ENCODE measurements at regions not wholly inside any gene's neighbourhood (a gene's known extent, or its start where the extent isn't known, plus 50 kb on each side); places are given as distances from the start of the nearest gene placed in this dataset.

DNA sequence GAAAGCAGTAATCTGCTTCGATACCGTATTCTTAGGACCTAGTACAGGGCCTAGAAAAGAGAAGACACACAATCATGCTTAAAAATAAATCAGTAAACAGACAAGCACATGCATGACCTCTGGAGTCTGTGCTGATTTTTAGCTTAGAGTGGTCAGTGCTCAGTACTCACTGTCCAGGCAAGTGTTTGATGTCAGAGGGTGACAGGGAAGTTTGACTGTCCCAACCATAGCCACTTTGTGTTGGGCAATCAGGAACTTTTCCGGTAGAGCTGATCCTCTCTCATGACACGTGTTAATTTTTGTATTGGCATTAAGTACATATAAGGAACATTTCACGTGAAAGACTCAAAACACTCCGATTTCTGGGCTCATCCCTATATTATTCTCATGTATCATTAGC is 464.7 kb upstream of the KLF4 start:
- FAIRE-seq (no peak), DNase-seq (ENCODE audit: low read depth, low spot score) (no peak)

GRCh38 chr9:107953556-107954125 is 464.1 kb upstream of the KLF4 start:
- no peak overlapping the region for H3K27ac ChIP-seq (ENCODE audit: insufficient read depth, low read depth, low read length)
- no peaks in the 10 kb centered on the region for H3K27me3 ChIP-seq (ENCODE audit: control insufficient read depth in 2 of 2, insufficient read depth in 2 of 2, low read length in 2 of 2)
- H3K4me2 ChIP-seq (ENCODE audit: insufficient read depth, low read length), result no peak overlapping the region
- H3K9me1 ChIP-seq (replicated peaks; ENCODE audit: control insufficient read depth, extremely low read depth, insufficient read depth, low read length), result no peaks in the 10 kb centered on the region
- H2AFZ ChIP-seq (ENCODE audit: low read depth, low read length), result no peak overlapping the region
- no peak overlapping the region for H3K4me3 ChIP-seq (replicated peaks in 1 of 3; ENCODE audit: insufficient read depth in 1 of 3, low read depth in 1 of 3, low read length in 3 of 3)
- no peaks in the 10 kb centered on the region for H3K79me2 ChIP-seq (ENCODE audit: control insufficient read depth, insufficient read depth, low read length)
- FAIRE-seq (no peak), DNase-seq (ENCODE audit: low read depth, low spot score) (no peak)
- ChIA-PET POLR2A (no interaction called here), CTCF (interaction anchor here (1.6 kb wide), 1 partner anchor 9 kb away, joined by 5 read pairs; no protein-coding TSS in a partner anchor)
- BruUV-seq (replicated peaks), result no TSS peak
- no peaks in the 10 kb centered on the region for H3K4me1 ChIP-seq (ENCODE audit: control insufficient read depth, extremely low read depth, insufficient read depth, low read length)
- no peaks in the 10 kb centered on the region for H3K36me3 ChIP-seq (ENCODE audit: control insufficient read depth in 2 of 2, extremely low read depth in 1 of 2, insufficient read depth in 2 of 2, low read length in 2 of 2)
- dilution Hi-C loops (cut with MboI; ENCODE audit: extremely low pct_ligation_motif_present, low sequenced_read_pairs) (no loop called here), intact Hi-C loops (cut with micrococcal nuclease) (no loop called here)
- no peaks in the 10 kb centered on the region for H3K9me3 ChIP-seq (replicated peaks; ENCODE audit: control insufficient read depth, insufficient read depth, low read length)
- TF ChIP-seq JUN (IDR thresholded peaks at IDR 0.05; ENCODE audit: borderline replicate concordance, insufficient read depth, insufficient read length, low read depth), result no peak
- no peak for TF ChIP-seq POLR2A (IDR thresholded peaks at IDR 0.05; ENCODE audit: low read depth, low read length)
- no peak for TF ChIP-seq EZH2 (IDR thresholded peaks at IDR 0.05; ENCODE audit: borderline replicate concordance, low read depth, low read length, severe bottlenecking)
- no peak for TF ChIP-seq MAX (IDR thresholded peaks at IDR 0.05; ENCODE audit: insufficient read depth, insufficient read length)
- no peak for TF ChIP-seq GATA2 (IDR thresholded peaks at IDR 0.05; ENCODE audit: insufficient read depth, insufficient read length, low read depth, low read length)
- TF ChIP-seq FOS (IDR thresholded peaks at IDR 0.05; ENCODE audit: borderline replicate concordance, insufficient read depth, low read length), result no peak
- TF ChIP-seq POLR2AphosphoS5 (IDR thresholded peaks at IDR 0.05; ENCODE audit: insufficient read depth, low read depth, low read length), result no peak
- no peaks in the 10 kb centered on the region for H4K20me1 ChIP-seq (replicated peaks; ENCODE audit: control insufficient read depth, extremely low read depth, insufficient read depth, low read length)
- no peak overlapping the region for H3K9ac ChIP-seq (replicated peaks; ENCODE audit: extremely low read depth, insufficient read depth, low read length)

More for the DNA sequence above, 464.7 kb upstream of the KLF4 start:
- H2AFZ ChIP-seq (ENCODE audit: low read depth, low read length), result no peak overlapping the region
- H3K9me1 ChIP-seq (replicated peaks; ENCODE audit: control insufficient read depth, extremely low read depth, insufficient read depth, low read length), result no peaks in the 10 kb centered on the region
- H3K79me2 ChIP-seq (ENCODE audit: control insufficient read depth, insufficient read depth, low read length), result no peaks in the 10 kb centered on the region
- no peak overlapping the region for H3K4me2 ChIP-seq (ENCODE audit: insufficient read depth, low read length)
- dilution Hi-C loops (cut with MboI; ENCODE audit: extremely low pct_ligation_motif_present, low sequenced_read_pairs), result no loop called here
- no TSS peak for BruUV-seq (replicated peaks)
- CTCF ChIA-PET, result interaction anchor here (1.6 kb wide), 1 partner anchor 8 kb away, joined by 5 read pairs; no protein-coding TSS in a partner anchor
- H3K4me3 ChIP-seq (replicated peaks in 1 of 3; ENCODE audit: insufficient read depth in 1 of 3, low read depth in 1 of 3, low read length in 3 of 3), result no peak overlapping the region
- H3K4me1 ChIP-seq (ENCODE audit: control insufficient read depth, extremely low read depth, insufficient read depth, low read length), result no peaks in the 10 kb centered on the region
- intact Hi-C loops (cut with micrococcal nuclease), result no loop called here
- TF ChIP-seq FOS (IDR thresholded peaks at IDR 0.05; ENCODE audit: borderline replicate concordance, insufficient read depth, low read length) (no peak), POLR2AphosphoS5 (IDR thresholded peaks at IDR 0.05; ENCODE audit: insufficient read depth, low read depth, low read length) (no peak)
- H3K27ac ChIP-seq (ENCODE audit: insufficient read depth, low read depth, low read length), result no peak overlapping the region
- no peaks in the 10 kb centered on the region for H3K27me3 ChIP-seq (ENCODE audit: control insufficient read depth in 2 of 2, insufficient read depth in 2 of 2, low read length in 2 of 2)
- no peaks in the 10 kb centered on the region for H3K9me3 ChIP-seq (replicated peaks; ENCODE audit: control insufficient read depth, insufficient read depth, low read length)
- H3K36me3 ChIP-seq (ENCODE audit: control insufficient read depth in 2 of 2, extremely low read depth in 1 of 2, insufficient read depth in 2 of 2, low read length in 2 of 2), result no peaks in the 10 kb centered on the region
- POLR2A ChIA-PET, result no interaction called here
- no peaks in the 10 kb centered on the region for H4K20me1 ChIP-seq (replicated peaks; ENCODE audit: control insufficient read depth, extremely low read depth, insufficient read depth, low read length)
- H3K9ac ChIP-seq (replicated peaks; ENCODE audit: extremely low read depth, insufficient read depth, low read length), result no peak overlapping the region

Measured in endothelial cell of umbilical vein (primary cell).